HG02885 (cell line): ENCODE measurements at regions not wholly inside any gene's neighbourhood (a gene's known extent, or its start where the extent isn't known, plus 50 kb on each side); places are given as distances from the start of the nearest gene placed in this dataset.
"Not testable (repeated sequence)": the region's sequence is repeated elsewhere in the genome, so short reads cannot be mapped to it uniquely, and the experiment has no call there.

Source experiments
- ATAC-seq: cut with Tn5 transposase; IDR thresholded peaks from one replicate; pipeline ENCODE4 v1.9.1; 2021; ENCODE audit warnings: mild to moderate bottlenecking; ENCODE audit not compliant: unreplicated experiment, poor library complexity

DNA sequence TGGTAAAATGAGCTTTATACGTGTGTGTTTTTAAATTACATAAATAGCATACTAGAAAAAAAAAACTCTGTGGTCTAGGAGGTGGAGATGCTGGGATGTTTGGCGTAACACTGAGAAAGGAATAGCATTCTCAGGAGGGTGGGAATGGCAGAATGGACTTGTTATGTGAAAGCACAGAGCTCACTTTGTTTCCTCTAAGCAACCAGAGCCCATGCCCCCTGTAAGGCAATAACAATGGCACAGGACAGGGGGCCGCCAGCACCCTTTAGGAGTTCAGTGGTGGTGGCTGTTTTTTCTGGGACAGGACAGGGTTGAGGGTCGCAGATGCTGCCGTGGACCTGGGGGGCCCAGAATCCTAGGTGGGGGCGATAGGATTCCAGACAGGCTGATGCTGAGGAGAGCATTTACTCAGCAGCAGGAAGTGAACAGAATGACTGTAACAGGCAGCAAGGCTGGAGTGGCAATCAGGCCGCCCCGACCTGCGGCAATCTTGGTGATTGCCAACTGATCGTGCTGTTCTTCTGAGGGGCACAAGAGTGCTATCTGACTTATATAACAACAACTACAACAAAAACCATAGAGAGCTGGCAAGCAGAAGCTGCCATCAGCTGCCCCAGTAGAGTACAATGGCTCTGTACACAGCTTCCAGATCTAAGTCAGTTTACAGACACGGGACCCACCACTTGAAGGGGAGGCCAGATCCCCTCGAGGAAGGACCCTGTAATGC lies 160.4 kb downstream of the UACA start:
- no peak for ATAC-seq

- no peak for ATAC-seq
Measured at GRCh38 chr15:70602281-70602680, 161.1 kb downstream of the UACA start.

- no peak for ATAC-seq
Measured at GRCh38 chr15:70597945-70598344, 165.4 kb downstream of the UACA start.

GRCh38 chr15:70597056-70597603 lies 166.2 kb downstream of the UACA start:
- no peak for ATAC-seq

DNA sequence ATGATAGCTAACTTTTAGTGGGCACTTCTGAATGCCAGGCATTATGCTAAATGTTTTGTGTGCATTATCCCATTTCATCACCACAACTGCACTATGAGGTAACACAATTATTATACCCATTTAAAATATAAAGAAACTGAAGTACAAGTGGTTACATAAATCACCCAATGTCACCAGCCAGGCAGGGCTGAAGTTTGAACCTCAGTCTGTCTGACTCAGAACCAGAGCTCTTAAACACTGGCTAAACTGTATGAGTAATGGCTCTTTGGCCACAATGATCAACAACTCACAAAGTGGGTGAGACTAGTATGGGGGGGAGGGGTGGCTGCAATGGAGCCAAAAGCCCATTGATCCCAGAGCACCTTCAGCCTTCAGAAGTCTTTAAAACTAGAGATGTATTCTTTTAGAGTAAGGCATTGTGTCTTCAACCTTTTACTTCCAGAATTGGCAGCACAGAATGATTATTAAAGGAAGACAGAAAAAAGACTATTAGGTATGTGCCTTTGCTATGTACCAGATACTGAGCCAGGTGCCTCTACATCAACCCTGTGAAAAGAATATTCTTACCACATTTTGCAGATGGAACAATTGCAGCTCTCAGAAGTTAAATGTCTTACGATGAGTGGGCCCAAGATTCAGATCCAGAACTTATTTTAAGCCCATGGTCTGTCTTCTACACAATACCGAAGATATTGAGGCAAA lies 166.9 kb downstream of the UACA start:
- no peak for ATAC-seq

DNA sequence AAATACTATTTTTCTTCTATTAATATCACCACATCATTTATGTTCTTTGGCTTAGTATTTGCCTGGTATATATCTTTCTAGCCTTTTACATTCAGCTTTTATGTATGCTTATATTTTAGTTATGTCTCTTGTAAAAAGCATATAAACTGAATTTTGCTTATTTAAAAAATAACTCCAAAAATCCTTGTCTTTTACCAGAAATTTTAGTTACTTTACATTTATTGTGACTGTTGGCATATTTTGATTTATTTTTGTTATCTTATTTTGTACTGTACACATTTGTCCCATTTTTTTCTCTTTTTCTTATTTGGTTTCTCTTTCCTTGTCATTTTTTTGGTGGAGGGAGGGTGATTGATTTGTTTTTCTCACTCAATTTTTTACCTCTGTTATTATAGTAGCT lies 169.6 kb downstream of the UACA start:
- no peak for ATAC-seq

- ATAC-seq = no peak
Measured at GRCh38 chr15:70589728-70590127, 173.6 kb downstream of the UACA start.

- ATAC-seq = no peak
Measured at GRCh38 chr15:70589221-70589620, 174.1 kb downstream of the UACA start.

GRCh38 chr15:70588613-70589012 lies 174.7 kb downstream of the UACA start:
- no peak for ATAC-seq

DNA sequence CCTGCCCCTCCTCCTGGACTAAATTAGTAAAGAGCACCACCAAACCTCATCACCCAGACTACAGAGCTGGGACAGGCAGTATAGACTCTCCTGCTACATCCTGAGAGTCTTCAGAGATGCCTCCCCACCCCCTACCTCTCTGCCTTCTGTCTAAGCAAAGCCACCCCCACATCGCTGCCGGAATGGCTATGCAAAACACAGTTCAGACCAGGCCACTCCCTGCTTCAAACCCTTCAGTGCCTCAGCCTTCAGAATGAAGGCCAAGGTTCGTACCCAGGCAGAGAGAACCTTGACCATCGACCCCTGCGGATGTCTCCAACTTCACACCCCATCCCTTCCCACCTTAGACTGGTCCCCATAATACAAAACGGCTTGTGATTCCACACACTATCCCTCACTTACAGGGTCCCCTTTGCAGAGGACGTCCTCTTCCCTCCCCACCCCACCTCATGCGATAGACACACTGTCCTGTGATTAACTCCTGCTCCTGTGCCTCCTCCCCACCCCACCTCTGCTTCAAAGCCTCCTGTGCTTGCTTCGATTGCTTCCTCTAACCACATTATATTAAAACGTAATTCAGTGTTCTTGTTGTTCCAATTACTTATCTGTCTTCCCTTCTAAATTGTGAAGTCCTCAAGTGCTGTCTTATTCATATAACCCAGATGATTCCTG lies 175.3 kb downstream of the UACA start:
- ATAC-seq = no peak

- not testable (repeated sequence) for ATAC-seq
Measured at GRCh38 chr15:70587012-70587634, 176.2 kb downstream of the UACA start.

- no peak for ATAC-seq
Measured at GRCh38 chr15:70586241-70586640, 177.1 kb downstream of the UACA start.

DNA sequence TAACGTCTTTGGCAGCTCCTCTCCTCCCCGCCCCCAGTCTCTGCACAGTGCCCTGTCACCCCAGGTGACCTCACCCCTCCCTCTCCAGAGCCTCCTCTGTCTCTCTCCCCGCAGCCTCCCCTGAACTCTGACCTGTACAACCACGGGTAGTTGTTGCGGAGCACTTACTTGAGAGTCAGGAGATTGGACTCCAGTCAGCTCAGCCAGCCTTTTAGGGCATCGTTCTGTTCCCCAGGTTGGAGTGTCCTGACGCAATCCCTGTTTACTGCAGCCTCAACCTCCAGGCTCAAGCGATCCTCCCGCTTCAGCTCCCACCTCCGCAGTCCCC lies 177.7 kb downstream of the UACA start:
- ATAC-seq = no peak

DNA sequence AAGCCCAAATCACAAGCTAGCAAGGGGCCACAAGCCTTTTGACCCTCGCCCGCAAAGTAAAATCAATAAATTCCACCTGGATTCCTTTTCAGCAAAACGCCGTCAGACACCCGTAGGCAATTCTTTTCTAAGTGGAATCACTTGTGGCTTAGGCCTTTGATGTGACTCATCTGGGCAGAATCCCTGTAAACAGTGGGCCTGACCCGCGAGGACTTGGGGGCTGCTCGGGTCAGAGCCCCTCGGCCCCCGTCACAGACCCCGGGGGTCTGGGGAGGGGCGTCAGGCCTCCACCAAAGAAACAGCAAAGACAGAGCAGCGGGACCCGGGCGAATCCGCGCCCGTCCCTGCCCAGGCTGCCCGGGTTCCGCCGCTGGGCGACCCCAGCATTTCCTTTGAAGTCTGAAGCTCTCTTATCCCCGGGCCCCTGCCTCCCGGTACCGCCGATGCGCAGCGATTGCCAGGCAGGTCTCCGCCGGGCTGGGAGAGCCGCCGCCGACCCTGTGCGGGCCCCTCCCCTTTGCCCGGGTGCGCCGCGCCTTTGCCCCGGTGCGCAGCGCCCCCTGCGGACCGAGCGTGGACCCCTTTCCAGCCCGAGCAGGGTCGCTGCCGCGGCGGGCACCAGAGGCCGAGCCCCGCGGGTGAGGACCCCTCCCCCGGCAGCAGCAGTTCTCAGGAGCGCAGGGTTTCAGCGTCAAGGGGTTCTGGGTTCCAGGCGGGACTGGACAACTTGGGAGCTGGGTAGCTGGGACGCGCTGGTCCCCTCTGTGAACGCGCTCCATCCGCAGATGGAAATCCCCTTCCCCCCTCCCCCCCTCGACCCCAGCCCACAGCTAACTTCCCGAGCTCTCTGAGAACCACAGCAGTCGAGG lies 178.3 kb downstream of the UACA start:
- ATAC-seq = no peak

- ATAC-seq = no peak
Measured at GRCh38 chr15:70584441-70584837, 178.9 kb downstream of the UACA start.

- ATAC-seq = no peak
Measured at GRCh38 chr15:70583006-70583405, 180.4 kb downstream of the UACA start.

DNA sequence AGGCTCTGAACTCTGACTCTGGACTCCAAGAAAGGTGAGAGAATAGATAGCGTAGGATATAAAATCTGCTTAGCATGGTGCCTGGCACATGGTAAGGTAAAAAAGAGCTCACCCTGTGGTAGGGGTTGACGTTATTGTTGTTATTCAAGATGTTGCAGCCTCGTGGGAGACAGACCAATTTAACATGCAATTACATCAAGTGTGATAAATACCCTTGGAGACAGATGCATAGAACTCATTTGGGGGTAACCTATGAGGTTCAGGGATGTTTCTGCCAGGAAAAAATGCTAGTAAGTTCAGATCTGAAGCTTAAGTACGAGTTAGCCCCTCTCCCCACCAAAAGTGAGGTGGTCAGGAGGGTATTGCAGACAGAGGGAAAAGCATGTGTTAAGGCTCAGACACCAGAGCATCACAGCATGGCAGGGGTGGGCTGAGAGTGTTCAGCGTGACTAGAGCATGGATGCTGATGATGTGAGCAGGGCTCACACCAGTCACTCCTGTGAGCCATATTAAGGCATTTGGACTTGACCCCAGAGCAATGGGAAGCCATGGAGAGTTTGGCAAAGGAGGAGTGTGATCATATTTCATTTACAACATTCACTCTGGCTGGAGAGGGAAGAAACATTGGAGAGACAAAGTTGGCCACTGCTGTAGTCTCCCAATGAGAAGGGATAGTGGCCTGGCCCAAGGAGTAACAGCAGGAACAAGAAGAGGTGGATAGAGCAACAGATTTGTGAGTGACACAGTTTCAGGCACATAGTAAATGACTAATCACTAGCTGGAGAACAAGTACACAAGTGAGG lies 181.0 kb downstream of the UACA start:
- ATAC-seq = no peak

GRCh38 chr15:70580958-70581357 lies 182.4 kb downstream of the UACA start:
- no peak for ATAC-seq

DNA sequence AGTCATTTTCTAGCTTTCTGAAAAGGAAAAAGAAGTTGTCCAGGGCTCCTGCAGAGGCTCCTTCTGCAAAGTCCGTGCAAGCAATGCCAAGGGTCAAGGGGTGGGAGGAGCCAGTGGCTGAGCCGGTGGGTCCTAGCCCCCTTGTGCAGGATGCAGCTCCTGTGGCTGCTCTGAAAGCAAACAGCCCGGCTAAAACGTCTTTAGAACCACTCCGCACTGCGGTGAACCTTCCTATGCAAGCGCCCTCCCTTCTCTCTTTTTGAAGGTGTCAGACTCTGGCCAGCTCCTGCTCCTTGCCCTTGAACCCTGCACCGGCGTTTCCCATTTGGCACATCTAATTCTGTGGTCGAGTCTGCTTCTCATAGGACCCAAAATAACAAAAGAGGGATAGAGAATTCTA lies 183.1 kb downstream of the UACA start:
- no peak for ATAC-seq
